LHCN-M2 (cell line): ENCODE measurements at regions not wholly inside any gene's neighbourhood (a gene's known extent, or its start where the extent isn't known, plus 50 kb on each side); places are given as distances from the start of the nearest gene placed in this dataset.
"Not testable (repeated sequence)": the region's sequence is repeated elsewhere in the genome, so short reads cannot be mapped to it uniquely, and the experiment has no call there.

Experiments
- DNase-seq: peaks from one replicate; pipeline ENCODE4 v3.0.0-alpha.2; 2012; ENCODE audit warnings: low read depth

GRCh38 chr2:192719629-192720028, 524.9 kb upstream of the TMEFF2 start:
- DNase-seq = no peak

GRCh38 chr2:192718340-192718739, 523.6 kb upstream of the TMEFF2 start:
- DNase-seq = no peak

- no peak for DNase-seq
Measured at GRCh38 chr2:192700934-192701333, 506.2 kb upstream of the TMEFF2 start.

- DNase-seq = no peak
Measured at GRCh38 chr2:192697880-192698279, 503.1 kb upstream of the TMEFF2 start.

- no peak for DNase-seq
Measured at GRCh38 chr2:192696857-192697256, 502.1 kb upstream of the TMEFF2 start.

GRCh38 chr2:192687015-192687414, 492.3 kb upstream of the TMEFF2 start:
- no peak for DNase-seq

GRCh38 chr2:192682511-192682910, 487.8 kb upstream of the TMEFF2 start:
- not testable (repeated sequence) for DNase-seq

GRCh38 chr2:192675681-192676080, 480.9 kb upstream of the TMEFF2 start:
- DNase-seq = peak; percentile 9

GRCh38 chr2:192669505-192670091, 474.9 kb upstream of the TMEFF2 start:
- DNase-seq = peak; percentile 18

GRCh38 chr2:192660555-192660954, 465.8 kb upstream of the TMEFF2 start:
- DNase-seq = not testable (repeated sequence)

GRCh38 chr2:192657362-192657761, 462.6 kb upstream of the TMEFF2 start:
- DNase-seq = no peak

GRCh38 chr2:192655916-192656315, 461.2 kb upstream of the TMEFF2 start:
- DNase-seq = no peak

GRCh38 chr2:192645811-192646598, 451.3 kb upstream of the TMEFF2 start:
- no peak for DNase-seq

GRCh38 chr2:192634557-192634956, 439.8 kb upstream of the TMEFF2 start:
- no peak for DNase-seq

GRCh38 chr2:192628017-192628416, 433.3 kb upstream of the TMEFF2 start:
- no peak for DNase-seq

- DNase-seq = no peak
Measured at GRCh38 chr2:192615105-192615504, 420.4 kb upstream of the TMEFF2 start.

GRCh38 chr2:192604295-192604694, 409.6 kb upstream of the TMEFF2 start:
- DNase-seq = no peak

- not testable (repeated sequence) for DNase-seq
Measured at GRCh38 chr2:192598649-192599048, 403.9 kb upstream of the TMEFF2 start.

- peak; percentile 29 for DNase-seq
Measured at GRCh38 chr2:192593561-192593960, 398.8 kb upstream of the TMEFF2 start.

GRCh38 chr2:192591617-192592016, 396.9 kb upstream of the TMEFF2 start:
- no peak for DNase-seq

- peak; percentile 29 for DNase-seq
Measured at GRCh38 chr2:192585418-192585817, 390.7 kb upstream of the TMEFF2 start.

GRCh38 chr2:192584976-192585375, 390.2 kb upstream of the TMEFF2 start:
- DNase-seq = no peak

- no peak for DNase-seq
Measured at GRCh38 chr2:192579965-192580700, 385.4 kb upstream of the TMEFF2 start.
